Body of pancreas (tissue), 4 donors: ENCODE measurements at regions not wholly inside any gene's neighbourhood (a gene's known extent, or its start where the extent isn't known, plus 50 kb on each side); places are given as distances from the start of the nearest gene placed in this dataset.

Experiments
- ATAC-seq: fragments of 150-250 bp; one replicate; pipeline ENCODE4 v1.9.1; 2016
- DNase-seq, 4 donors: peaks; one replicate each; pipeline ENCODE4 v3.0.0-alpha.2; 2019
- H3K27ac ChIP-seq, 4 donors: fragments of 200-600 bp; sonication (generic); 1 replicate in 3 of 4; 2 replicates in 1 of 4; pipeline versions ENCODE4 v1.5.1 to v1.6.1; 2016 to 2019; ENCODE audit warnings: mild to moderate bottlenecking in 1 of 4, mixed read lengths in 1 of 4, moderate library complexity in 1 of 4
- H3K27me3 ChIP-seq, 2 donors: fragments of 200-600 bp; sonication (generic); one replicate each; pipeline ENCODE4 v1.6.0; 2016; ENCODE audit warnings: mild to moderate bottlenecking in 1 of 2
- H3K36me3 ChIP-seq, 2 donors: fragments of 200-600 bp; sonication (generic); replicated peaks in 1 of 2; 2 replicates each; pipeline ENCODE4 v1.5.1; 2016; ENCODE audit warnings: low read depth in 2 of 2; ENCODE audit not compliant: insufficient read depth in 1 of 2
- H3K4me1 ChIP-seq: fragments of 200-600 bp; sonication (generic); one replicate; pipeline ENCODE4 v1.6.0; 2016
- H3K4me3 ChIP-seq, 2 donors: fragments of 200-600 bp; sonication (generic); 1 replicate in 1 of 2; 2 replicates in 1 of 2; pipeline ENCODE4 v1.5.1; 2016 to 2019
- H3K9me3 ChIP-seq, 3 donors: fragments of 200-600 bp; sonication (generic); 1 replicate in 2 of 3; 2 replicates in 1 of 3; pipeline ENCODE4 v1.5.1; 2016
- CTCF ChIP-seq, 7 experiments: fragments of 450-650 bp in 4 of 7; fragments of 200-600 bp in 3 of 7; sonication (generic) in 3 of 7; IDR thresholded peaks; one replicate each; pipeline ENCODE4 v1.5.1; 2016 to 2019; ENCODE audit warnings: antibody characterized with exemption in 7 of 7
- POLR2A ChIP-seq, 3 donors: fragments of 450-650 bp; IDR thresholded peaks; one replicate each; pipeline ENCODE4 v1.6.1; 2016; ENCODE audit warnings: antibody characterized with exemption in 3 of 3, mild to moderate bottlenecking in 2 of 3
- WGBS, 2 donors: methylation state at CpG; one replicate each; pipeline ENCODE4 v1.1.5; 2017; 5-methylcytosine and 5-hydroxymethylcytosine counted together
- intact Hi-C: fragments of 100-400 bp; cut with DNase I; formaldehyde crosslinking; loops from one replicate; pipeline ENCODE4 v1.15.1; 2023

GRCh38 chr5:125149110-125149509 is 402.7 kb upstream of the ZNF608 start:
- DNase-seq, result no peak
- no peaks in the 10 kb centered on the region for H3K9me3 ChIP-seq
- H3K27ac ChIP-seq, result no peak overlapping the region
- H3K4me3 ChIP-seq, result no peak overlapping the region
- H3K27me3 ChIP-seq, result no peaks in the 10 kb centered on the region
- H3K36me3 ChIP-seq, result no peaks in the 10 kb centered on the region
- intact Hi-C loops, result no loop called here
- TF ChIP-seq CTCF (IDR thresholded peaks at IDR 0.05) (no peak), POLR2A (IDR thresholded peaks at IDR 0.05) (no peak)
- WGBS, 2 donors, result 52 to 79% methylated on average over 3 of the region's 3 CpGs
- ATAC-seq, result no peak
- H3K4me1 ChIP-seq, result no peaks in the 10 kb centered on the region

GRCh38 chr5:125149527-125149926 is 403.1 kb upstream of the ZNF608 start:
- ATAC-seq (no peak), DNase-seq (no peak)
- TF ChIP-seq POLR2A (IDR thresholded peaks at IDR 0.05), result no peak
- TF ChIP-seq CTCF (IDR thresholded peaks at IDR 0.05), result no peak
- Histone ChIP-seq H3K36me3 (no peaks in the 10 kb centered on the region), H3K27me3 (no peaks in the 10 kb centered on the region), H3K4me1 (no peaks in the 10 kb centered on the region), H3K4me3 (no peak overlapping the region), H3K9me3 (no peaks in the 10 kb centered on the region), H3K27ac (no peak overlapping the region)
- 72 to 82% methylated on average over 4 of the region's 4 CpGs for WGBS, 2 donors
- intact Hi-C loops, result no loop called here

GRCh38 chr5:125150041-125150669 is 403.7 kb upstream of the ZNF608 start:
- DNase-seq (no peak), ATAC-seq (no peak)
- Histone ChIP-seq H3K27me3 (no peaks in the 10 kb centered on the region), H3K9me3 (no peaks in the 10 kb centered on the region), H3K4me3 (no peak overlapping the region), H3K4me1 (no peaks in the 10 kb centered on the region), H3K27ac (no peak overlapping the region), H3K36me3 (no peaks in the 10 kb centered on the region)
- TF ChIP-seq CTCF (IDR thresholded peaks at IDR 0.05) (no peak), POLR2A (IDR thresholded peaks at IDR 0.05) (no peak)
- intact Hi-C loops, result no loop called here
- WGBS, 2 donors, result 70 to 74% methylated on average over 3 of the region's 3 CpGs

- Histone ChIP-seq H3K27me3 (no peaks in the 10 kb centered on the region), H3K9me3 (no peaks in the 10 kb centered on the region), H3K36me3 (no peaks in the 10 kb centered on the region), H3K4me1 (no peaks in the 10 kb centered on the region), H3K4me3 (no peak overlapping the region), H3K27ac (no peak overlapping the region)
- intact Hi-C loops, result no loop called here
- WGBS, 2 donors, result 44 to 58% methylated on average over 4 of the region's 4 CpGs
- DNase-seq, result no peak
- no peak for ATAC-seq
- TF ChIP-seq POLR2A (IDR thresholded peaks at IDR 0.05) (no peak), CTCF (IDR thresholded peaks at IDR 0.05) (no peak)
Measured at GRCh38 chr5:125151150-125151900, 404.9 kb upstream of the ZNF608 start.

GRCh38 chr5:125152044-125152443 is 405.6 kb upstream of the ZNF608 start:
- ATAC-seq (no peak), DNase-seq (no peak)
- H3K27ac ChIP-seq, result no peak overlapping the region
- 68 to 69% methylated on average over 4 of the region's 4 CpGs for WGBS, 2 donors
- TF ChIP-seq POLR2A (IDR thresholded peaks at IDR 0.05), result no peak
- no peak for TF ChIP-seq CTCF (IDR thresholded peaks at IDR 0.05)
- no peaks in the 10 kb centered on the region for H3K27me3 ChIP-seq
- H3K4me1 ChIP-seq, result no peaks in the 10 kb centered on the region
- H3K9me3 ChIP-seq, result no peaks in the 10 kb centered on the region
- intact Hi-C loops, result no loop called here
- no peak overlapping the region for H3K4me3 ChIP-seq
- H3K36me3 ChIP-seq, result no peaks in the 10 kb centered on the region
